MCF 10A (cell line): ENCODE measurements at regions not wholly inside any gene's neighbourhood (a gene's known extent, or its start where the extent isn't known, plus 50 kb on each side); places are given as distances from the start of the nearest gene placed in this dataset.

Experiments
- BruUV-seq: library from RNA; stranded (reverse); fragments of 400-500 nt; replicated peaks from 2 replicates; lab custom pipeline; 2021; lab: Mats Ljungman, UMichigan
- CTCF ChIA-PET: fragments of 300-600 bp; sonication (Branson Sonifier 250); formaldehyde crosslinking; extraction: SDS; loops from one replicate; lab custom pipeline; 2021; ENCODE audit warnings: antibody characterized with exemption, inconsistent platforms; lab: Yijun Ruan, JAX
- POLR2A ChIA-PET: fragments of 300-600, 350-650 bp; sonication (Branson Sonifier 250); formaldehyde crosslinking; extraction: SDS; loops from one replicate; lab custom pipeline; 2020; ENCODE audit warnings: antibody characterized with exemption, inconsistent platforms; lab: Yijun Ruan, JAX
- DNase-seq: peaks from one replicate; pipeline ENCODE4 v3.0.0-alpha.2; 2018; ENCODE audit not compliant: unreplicated experiment
- H3K27ac Mint-ChIP-seq: one replicate; pipeline ENCODE4 v1.8.0; 2022; ENCODE audit warnings: mild to moderate bottlenecking, low read depth, mixed read lengths; ENCODE audit not compliant: unreplicated experiment
- H3K27me3 Mint-ChIP-seq: one replicate; pipeline ENCODE4 v1.8.0; 2022; ENCODE audit warnings: mixed read lengths; ENCODE audit not compliant: insufficient read depth, unreplicated experiment
- H3K36me3 Mint-ChIP-seq: one replicate; pipeline ENCODE4 v1.8.0; 2022; ENCODE audit warnings: mild to moderate bottlenecking, moderate library complexity, mixed read lengths; ENCODE audit not compliant: insufficient read depth, unreplicated experiment
- H3K4me1 Mint-ChIP-seq: one replicate; pipeline ENCODE4 v1.8.0; 2022; ENCODE audit warnings: mixed read lengths; ENCODE audit not compliant: insufficient read depth, unreplicated experiment
- H3K4me3 Mint-ChIP-seq: one replicate; pipeline ENCODE4 v1.8.0; 2022; ENCODE audit warnings: mild to moderate bottlenecking, moderate library complexity, mixed read lengths; ENCODE audit not compliant: unreplicated experiment
- H3K9me3 Mint-ChIP-seq: one replicate; pipeline ENCODE4 v1.8.0; 2022; ENCODE audit warnings: mixed read lengths; ENCODE audit not compliant: unreplicated experiment
- intact Hi-C: fragments of 100-400 bp; cut with micrococcal nuclease; formaldehyde crosslinking; loops from 2 replicates; pipeline ENCODE4 v1.14.1; 2022
- TF ChIP-seq, protein P1 (sequence below): fragments of 200-600 bp; IDR thresholded peaks from one replicate; pipeline ENCODE4 v1.8.0; 2022; ENCODE audit warnings: antibody characterized with exemption, mild to moderate bottlenecking; ENCODE audit not compliant: unreplicated experiment

DNA sequence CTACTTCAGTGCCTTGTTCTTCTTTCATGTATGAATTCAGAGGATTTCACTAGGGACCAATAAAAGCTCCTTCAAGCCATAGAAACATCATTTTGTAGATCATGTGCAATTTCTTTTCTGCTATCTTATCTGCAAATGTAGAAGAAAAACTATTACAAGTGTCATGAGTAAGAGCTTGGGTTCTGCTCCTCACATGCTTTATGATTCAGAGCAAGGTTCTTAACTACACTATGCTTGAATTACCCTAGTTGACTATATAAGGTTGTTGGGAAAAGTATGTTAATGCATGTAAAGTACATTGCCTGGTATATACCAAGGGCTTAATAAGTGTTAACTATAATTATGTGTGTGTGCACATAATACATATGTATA is 91.4 kb upstream of the S1PR1 start:
- Mint-ChIP-seq H3K9me3 (no peaks in the 10 kb centered on the region), H3K4me1 (peaks cover 15% of the 10 kb centered on the region), H3K27ac (no peak overlapping the region), H3K36me3 (no peaks in the 10 kb centered on the region), H3K27me3 (no peaks in the 10 kb centered on the region), H3K4me3 (no peak overlapping the region)
- TF ChIP-seq, protein P1, sequence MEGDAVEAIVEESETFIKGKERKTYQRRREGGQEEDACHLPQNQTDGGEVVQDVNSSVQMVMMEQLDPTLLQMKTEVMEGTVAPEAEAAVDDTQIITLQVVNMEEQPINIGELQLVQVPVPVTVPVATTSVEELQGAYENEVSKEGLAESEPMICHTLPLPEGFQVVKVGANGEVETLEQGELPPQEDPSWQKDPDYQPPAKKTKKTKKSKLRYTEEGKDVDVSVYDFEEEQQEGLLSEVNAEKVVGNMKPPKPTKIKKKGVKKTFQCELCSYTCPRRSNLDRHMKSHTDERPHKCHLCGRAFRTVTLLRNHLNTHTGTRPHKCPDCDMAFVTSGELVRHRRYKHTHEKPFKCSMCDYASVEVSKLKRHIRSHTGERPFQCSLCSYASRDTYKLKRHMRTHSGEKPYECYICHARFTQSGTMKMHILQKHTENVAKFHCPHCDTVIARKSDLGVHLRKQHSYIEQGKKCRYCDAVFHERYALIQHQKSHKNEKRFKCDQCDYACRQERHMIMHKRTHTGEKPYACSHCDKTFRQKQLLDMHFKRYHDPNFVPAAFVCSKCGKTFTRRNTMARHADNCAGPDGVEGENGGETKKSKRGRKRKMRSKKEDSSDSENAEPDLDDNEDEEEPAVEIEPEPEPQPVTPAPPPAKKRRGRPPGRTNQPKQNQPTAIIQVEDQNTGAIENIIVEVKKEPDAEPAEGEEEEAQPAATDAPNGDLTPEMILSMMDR, result no peak
- intact Hi-C loops, result loop anchor here (5.0 kb wide), 1 partner anchor 92 kb away; the partner anchor contains the start of gene S1PR1
- CTCF ChIA-PET, result interaction anchor here (1.2 to 2.7 kb wide), 2 partner anchors 93 to 143 kb away, joined by 4 to 7 read pairs; no protein-coding TSS in a partner anchor
- no peak for DNase-seq
- POLR2A ChIA-PET, result no interaction called here
- BruUV-seq, result no TSS peak

DNA sequence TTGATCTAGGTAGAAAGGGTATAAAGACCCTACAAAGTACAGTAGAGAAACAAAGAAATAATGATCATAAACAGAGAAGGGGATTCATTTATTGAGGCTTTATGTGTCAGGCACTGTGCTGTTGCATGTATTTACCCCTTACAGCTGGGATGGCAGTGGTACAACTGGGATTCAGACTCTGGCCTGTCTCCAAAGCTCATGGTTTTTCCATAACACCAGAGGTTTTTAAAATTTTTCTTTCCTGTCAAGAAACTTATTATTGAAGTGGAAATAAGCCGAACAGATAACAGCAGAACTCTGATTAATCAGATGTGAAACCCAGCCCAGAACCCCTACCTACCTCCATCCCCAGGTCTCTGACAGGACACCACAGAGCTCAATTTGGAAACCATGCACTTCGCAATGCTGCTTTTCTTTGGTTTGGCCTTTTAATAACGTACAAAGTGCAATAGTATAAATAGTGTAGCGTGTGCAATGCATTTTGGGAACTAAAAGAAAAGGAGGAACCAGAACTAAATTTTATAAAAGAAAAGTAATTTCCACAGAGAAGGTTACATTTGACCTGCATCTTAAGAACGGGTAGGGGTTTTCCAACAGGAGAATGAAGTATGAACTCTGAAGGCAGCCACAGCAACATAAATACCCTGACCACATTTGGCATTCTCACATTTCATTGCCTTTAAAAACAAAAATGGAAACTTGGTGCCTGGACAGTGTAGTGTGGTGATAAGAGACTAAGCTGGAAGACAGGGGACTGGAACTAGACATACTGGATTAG is 92.0 kb upstream of the S1PR1 start:
- H3K27me3 Mint-ChIP-seq, result no peaks in the 10 kb centered on the region
- H3K36me3 Mint-ChIP-seq, result no peaks in the 10 kb centered on the region
- intact Hi-C loops, result loop anchor here (5.0 kb wide), 1 partner anchor 92 kb away; the partner anchor contains the start of gene S1PR1
- no peak for DNase-seq
- H3K9me3 Mint-ChIP-seq, result no peaks in the 10 kb centered on the region
- ChIA-PET POLR2A (interaction anchor here (0.6 kb wide), 1 partner anchor 199 kb away, joined by 4 read pairs; no protein-coding TSS in a partner anchor), CTCF (interaction anchor here (0.6 to 2.7 kb wide), 6 partner anchors 94 to 879 kb away, joined by 3 to 7 read pairs (median 4); partner anchors contain the start of gene RTCA)
- H3K4me1 Mint-ChIP-seq, result peaks cover 9% of the 10 kb centered on the region
- no TSS peak for BruUV-seq
- TF ChIP-seq, protein P1, result no peak
- H3K27ac Mint-ChIP-seq, result no peak overlapping the region
- no peak overlapping the region for H3K4me3 Mint-ChIP-seq

DNA sequence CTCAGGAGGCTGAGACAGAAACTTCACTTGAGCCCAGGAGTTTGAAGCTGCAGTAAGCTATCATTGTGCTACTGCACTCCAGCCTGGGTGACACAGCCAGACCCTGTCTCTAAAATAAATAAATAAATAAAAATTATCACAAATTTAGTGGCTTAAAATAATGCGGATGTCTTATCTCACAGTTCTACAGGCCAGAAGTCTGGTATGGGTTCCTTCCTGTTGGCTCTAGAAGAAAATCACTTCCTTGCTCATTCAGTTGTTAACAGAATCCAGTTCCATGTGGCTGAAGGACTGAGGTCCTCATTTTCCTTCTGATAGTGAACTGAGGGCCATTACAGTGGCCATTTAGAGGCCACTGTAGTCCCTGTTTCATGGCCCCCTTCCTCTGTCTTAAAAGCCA is 94.6 kb upstream of the S1PR1 start:
- H3K9me3 Mint-ChIP-seq, result no peaks in the 10 kb centered on the region
- CTCF ChIA-PET, result interaction anchor here (0.8 kb wide), 1 partner anchor 136 kb away, joined by 8 read pairs; no protein-coding TSS in a partner anchor
- peaks cover 3% of the 10 kb centered on the region for H3K4me1 Mint-ChIP-seq
- POLR2A ChIA-PET, result no interaction called here
- intact Hi-C loops, result no loop called here
- no peak overlapping the region for H3K27ac Mint-ChIP-seq
- no TSS peak for BruUV-seq
- H3K36me3 Mint-ChIP-seq, result no peaks in the 10 kb centered on the region
- no peak for DNase-seq
- no peak overlapping the region for H3K4me3 Mint-ChIP-seq
- H3K27me3 Mint-ChIP-seq, result no peaks in the 10 kb centered on the region
- TF ChIP-seq, protein P1, result no peak

DNA sequence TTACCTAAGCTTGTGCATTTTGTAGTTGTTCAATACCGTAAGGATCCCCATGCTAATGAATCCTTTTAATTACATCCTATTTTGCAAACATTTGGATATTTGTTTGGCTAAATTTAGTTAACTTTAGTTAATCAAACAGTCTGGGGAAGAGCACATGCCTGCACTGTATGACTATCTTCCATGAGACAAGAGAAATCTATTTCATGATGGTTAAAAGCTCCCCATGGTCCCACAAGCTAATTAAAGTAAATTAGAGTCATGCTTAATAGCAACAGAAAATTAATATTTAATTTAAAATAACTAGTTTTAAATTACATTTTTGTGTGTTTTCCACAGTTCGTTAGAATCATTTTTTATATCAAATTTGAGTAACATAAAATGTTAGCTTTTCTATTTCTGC is 95.4 kb upstream of the S1PR1 start:
- H3K9me3 Mint-ChIP-seq, result no peaks in the 10 kb centered on the region
- peaks cover 6% of the 10 kb centered on the region for H3K4me1 Mint-ChIP-seq
- no peak overlapping the region for H3K27ac Mint-ChIP-seq
- no TSS peak for BruUV-seq
- intact Hi-C loops, result no loop called here
- H3K27me3 Mint-ChIP-seq, result no peaks in the 10 kb centered on the region
- ChIA-PET POLR2A (no interaction called here), CTCF (no interaction called here)
- no peak overlapping the region for H3K4me3 Mint-ChIP-seq
- no peaks in the 10 kb centered on the region for H3K36me3 Mint-ChIP-seq
- TF ChIP-seq, protein P1, result no peak
- no peak for DNase-seq
